Osteoblast (primary cell): ENCODE measurements at regions not wholly inside any gene's neighbourhood (a gene's known extent, or its start where the extent isn't known, plus 50 kb on each side); places are given as distances from the start of the nearest gene placed in this dataset.

Experiments used
- DNase-seq: peaks from one replicate; pipeline ENCODE4 v3.0.0; 2011; ENCODE audit warnings: low spot score, mixed read lengths; ENCODE audit not compliant: insufficient read length; ENCODE audit errors: missing footprints
- H2AFZ ChIP-seq: 2 replicates; pipeline ENCODE4 v1.6.0; 2011; ENCODE audit warnings: mild to moderate bottlenecking, low read length
- H3K27ac ChIP-seq: 2 replicates; pipeline ENCODE4 v1.5.1; 2011; ENCODE audit warnings: mild to moderate bottlenecking, low read depth, low read length, moderate library complexity
- H3K27me3 ChIP-seq: 2 replicates; pipeline ENCODE4 v1.6.0; 2012; ENCODE audit warnings: mild to moderate bottlenecking, control low read depth, inconsistent platforms, low read length, moderate library complexity; ENCODE audit not compliant: insufficient read depth
- H3K36me3 ChIP-seq: 2 replicates; pipeline ENCODE4 v1.5.1; 2011; ENCODE audit warnings: mild to moderate bottlenecking, low read length, control low read depth, moderate library complexity; ENCODE audit not compliant: insufficient read depth
- H3K4me1 ChIP-seq: 2 replicates; pipeline ENCODE4 v1.5.1; 2011; ENCODE audit warnings: mild to moderate bottlenecking, low read length, control low read depth, moderate library complexity; ENCODE audit not compliant: insufficient read depth
- H3K4me2 ChIP-seq: 2 replicates; pipeline ENCODE4 v1.6.0; 2011; ENCODE audit warnings: mild to moderate bottlenecking, low read length; ENCODE audit not compliant: insufficient read depth
- H3K4me3 ChIP-seq: fragments of 200-600 bp; sonication (generic); 3 replicates; pipeline ENCODE4 v1.5.1; 2012; ENCODE audit warnings: mild to moderate bottlenecking, low read length, inconsistent platforms; ENCODE audit not compliant: insufficient read depth
- H3K79me2 ChIP-seq: 2 replicates; pipeline ENCODE4 v1.6.0; 2012; ENCODE audit warnings: mild to moderate bottlenecking, low read length, control low read depth, inconsistent platforms; ENCODE audit not compliant: insufficient read depth
- H3K9me3 ChIP-seq: 2 replicates; pipeline ENCODE4 v1.5.1; 2011; ENCODE audit warnings: low read depth, low read length, control low read depth
- H4K20me1 ChIP-seq: 2 replicates; pipeline ENCODE4 v1.6.0; 2012; ENCODE audit warnings: mild to moderate bottlenecking, low read length, control low read depth; ENCODE audit not compliant: insufficient read depth
- TF ChIP-seq, protein P1 (sequence below): IDR thresholded peaks from 2 replicates; pipeline ENCODE4 v1.5.1; 2011; ENCODE audit warnings: mild to moderate bottlenecking, low read depth, low read length, moderate library complexity; ENCODE audit errors: extremely low read depth

GRCh38 chr12:91999823-92000222, 145.8 kb downstream of the BTG1 start:
- H3K4me3 ChIP-seq = no peak overlapping the region
- peaks cover 6% of the 10 kb centered on the region for H3K4me1 ChIP-seq
- H3K36me3 ChIP-seq = no peaks in the 10 kb centered on the region
- H3K4me2 ChIP-seq = no peak overlapping the region
- no peak overlapping the region for H2AFZ ChIP-seq
- H4K20me1 ChIP-seq = no peaks in the 10 kb centered on the region
- no peak overlapping the region for H3K27ac ChIP-seq
- DNase-seq = no peak
- H3K9me3 ChIP-seq = no peaks in the 10 kb centered on the region
- TF ChIP-seq, protein P1, sequence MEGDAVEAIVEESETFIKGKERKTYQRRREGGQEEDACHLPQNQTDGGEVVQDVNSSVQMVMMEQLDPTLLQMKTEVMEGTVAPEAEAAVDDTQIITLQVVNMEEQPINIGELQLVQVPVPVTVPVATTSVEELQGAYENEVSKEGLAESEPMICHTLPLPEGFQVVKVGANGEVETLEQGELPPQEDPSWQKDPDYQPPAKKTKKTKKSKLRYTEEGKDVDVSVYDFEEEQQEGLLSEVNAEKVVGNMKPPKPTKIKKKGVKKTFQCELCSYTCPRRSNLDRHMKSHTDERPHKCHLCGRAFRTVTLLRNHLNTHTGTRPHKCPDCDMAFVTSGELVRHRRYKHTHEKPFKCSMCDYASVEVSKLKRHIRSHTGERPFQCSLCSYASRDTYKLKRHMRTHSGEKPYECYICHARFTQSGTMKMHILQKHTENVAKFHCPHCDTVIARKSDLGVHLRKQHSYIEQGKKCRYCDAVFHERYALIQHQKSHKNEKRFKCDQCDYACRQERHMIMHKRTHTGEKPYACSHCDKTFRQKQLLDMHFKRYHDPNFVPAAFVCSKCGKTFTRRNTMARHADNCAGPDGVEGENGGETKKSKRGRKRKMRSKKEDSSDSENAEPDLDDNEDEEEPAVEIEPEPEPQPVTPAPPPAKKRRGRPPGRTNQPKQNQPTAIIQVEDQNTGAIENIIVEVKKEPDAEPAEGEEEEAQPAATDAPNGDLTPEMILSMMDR = no peak
- H3K27me3 ChIP-seq = no peaks in the 10 kb centered on the region
- no peaks in the 10 kb centered on the region for H3K79me2 ChIP-seq

DNA sequence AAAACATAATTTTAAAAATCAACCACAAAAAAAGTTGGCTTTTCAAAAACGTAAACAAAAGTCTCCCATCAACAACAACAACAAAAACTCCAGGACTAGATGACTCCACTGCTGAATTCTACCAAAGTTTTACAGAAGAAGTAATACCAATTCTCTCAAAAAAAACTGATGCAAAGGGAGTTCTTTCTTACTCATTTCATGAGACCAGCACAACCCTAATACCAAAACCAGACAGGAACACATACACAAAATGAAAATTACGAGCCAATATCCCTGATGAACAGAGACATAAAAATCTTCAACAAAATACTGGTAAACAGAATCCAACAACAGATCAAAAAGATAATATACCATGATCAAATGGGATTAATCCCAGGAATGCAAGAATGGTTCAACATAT, 147.3 kb downstream of the BTG1 start:
- H3K36me3 ChIP-seq = no peaks in the 10 kb centered on the region
- H3K27ac ChIP-seq = no peak overlapping the region
- H4K20me1 ChIP-seq = no peaks in the 10 kb centered on the region
- H3K27me3 ChIP-seq = no peaks in the 10 kb centered on the region
- TF ChIP-seq, protein P1 = no peak
- H3K79me2 ChIP-seq = no peaks in the 10 kb centered on the region
- no peak for DNase-seq
- H2AFZ ChIP-seq = no peak overlapping the region
- no peak overlapping the region for H3K4me2 ChIP-seq
- H3K4me3 ChIP-seq = no peak overlapping the region
- H3K4me1 ChIP-seq = peaks cover 6% of the 10 kb centered on the region
- H3K9me3 ChIP-seq = no peaks in the 10 kb centered on the region

DNA sequence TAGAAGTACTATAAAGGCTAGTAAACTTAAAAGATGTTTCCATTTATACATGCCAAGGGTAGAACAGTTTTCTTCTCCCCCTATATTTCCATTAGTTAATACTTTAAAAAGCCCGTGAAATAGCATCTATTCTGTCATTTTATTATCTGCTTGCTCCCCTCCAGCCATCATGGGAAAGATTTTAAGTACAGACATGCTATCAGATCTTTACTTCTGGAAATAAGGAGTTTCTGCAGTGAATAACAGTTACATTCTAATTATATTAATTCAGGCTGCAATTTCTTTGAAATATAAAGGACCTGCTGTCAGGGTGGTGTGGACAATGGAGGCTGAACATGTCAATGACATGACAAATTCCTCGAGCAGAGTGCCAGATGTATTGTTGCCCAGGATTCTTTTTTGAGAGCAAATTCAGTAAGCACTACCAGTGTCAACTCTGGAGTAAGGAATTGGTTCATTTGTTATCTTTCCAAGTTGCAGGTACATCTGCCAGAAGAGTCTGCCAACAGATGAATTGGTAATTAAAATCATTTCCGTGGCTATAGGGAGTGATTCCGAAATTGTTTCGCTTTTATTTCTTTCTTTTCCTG, 151.3 kb downstream of the BTG1 start:
- Histone ChIP-seq H3K27me3 (no peaks in the 10 kb centered on the region), H3K4me2 (no peak overlapping the region), H3K27ac (no peak overlapping the region), H3K79me2 (no peaks in the 10 kb centered on the region), H2AFZ (no peak overlapping the region), H3K4me3 (no peak overlapping the region), H4K20me1 (no peaks in the 10 kb centered on the region), H3K9me3 (no peaks in the 10 kb centered on the region), H3K4me1 (peaks cover 22% of the 10 kb centered on the region), H3K36me3 (no peaks in the 10 kb centered on the region)
- no peak for DNase-seq
- TF ChIP-seq, protein P1 = no peak

GRCh38 chr12:91993287-91994017, 152.2 kb downstream of the BTG1 start:
- no peaks in the 10 kb centered on the region for H4K20me1 ChIP-seq
- H3K4me3 ChIP-seq = no peak overlapping the region
- TF ChIP-seq, protein P1 = no peak
- H3K27ac ChIP-seq = no peak overlapping the region
- no peaks in the 10 kb centered on the region for H3K27me3 ChIP-seq
- H3K36me3 ChIP-seq = no peaks in the 10 kb centered on the region
- no peaks in the 10 kb centered on the region for H3K9me3 ChIP-seq
- no peak overlapping the region for H2AFZ ChIP-seq
- H3K4me2 ChIP-seq = no peak overlapping the region
- no peaks in the 10 kb centered on the region for H3K79me2 ChIP-seq
- DNase-seq = no peak
- peaks cover 30% of the 10 kb centered on the region for H3K4me1 ChIP-seq
